ENCODE measurements at regions not wholly inside any gene's neighbourhood (a gene's known extent, or its start where the extent isn't known, plus 50 kb on each side); places are given as distances from the start of the nearest gene placed in this dataset.

DNA sequence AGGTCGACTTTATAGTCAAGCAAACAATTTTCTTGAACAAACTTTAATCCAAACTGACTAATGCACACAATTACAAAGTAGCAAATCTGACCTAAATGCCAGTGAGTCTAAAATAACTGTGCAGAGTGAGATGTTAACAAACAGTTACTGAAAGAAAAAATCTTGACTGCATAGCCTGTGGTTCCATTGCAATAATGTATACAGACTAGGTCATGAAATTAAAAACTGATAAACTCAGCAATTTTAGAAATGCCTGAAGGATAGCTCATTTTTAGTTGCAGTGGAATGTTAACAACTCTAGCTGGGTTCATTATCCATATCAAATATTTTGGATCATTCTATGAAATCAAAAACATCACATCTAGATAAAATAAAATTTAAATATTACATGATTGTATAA lies 73.4 kb upstream of the CDH12 start:
- no peak overlapping the region for H3K4me3 ChIP-seq (ENCODE audit: low read length)
- DNase-seq (ENCODE audit: low read depth) = no peak
- TF ChIP-seq, protein P1, sequence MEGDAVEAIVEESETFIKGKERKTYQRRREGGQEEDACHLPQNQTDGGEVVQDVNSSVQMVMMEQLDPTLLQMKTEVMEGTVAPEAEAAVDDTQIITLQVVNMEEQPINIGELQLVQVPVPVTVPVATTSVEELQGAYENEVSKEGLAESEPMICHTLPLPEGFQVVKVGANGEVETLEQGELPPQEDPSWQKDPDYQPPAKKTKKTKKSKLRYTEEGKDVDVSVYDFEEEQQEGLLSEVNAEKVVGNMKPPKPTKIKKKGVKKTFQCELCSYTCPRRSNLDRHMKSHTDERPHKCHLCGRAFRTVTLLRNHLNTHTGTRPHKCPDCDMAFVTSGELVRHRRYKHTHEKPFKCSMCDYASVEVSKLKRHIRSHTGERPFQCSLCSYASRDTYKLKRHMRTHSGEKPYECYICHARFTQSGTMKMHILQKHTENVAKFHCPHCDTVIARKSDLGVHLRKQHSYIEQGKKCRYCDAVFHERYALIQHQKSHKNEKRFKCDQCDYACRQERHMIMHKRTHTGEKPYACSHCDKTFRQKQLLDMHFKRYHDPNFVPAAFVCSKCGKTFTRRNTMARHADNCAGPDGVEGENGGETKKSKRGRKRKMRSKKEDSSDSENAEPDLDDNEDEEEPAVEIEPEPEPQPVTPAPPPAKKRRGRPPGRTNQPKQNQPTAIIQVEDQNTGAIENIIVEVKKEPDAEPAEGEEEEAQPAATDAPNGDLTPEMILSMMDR (conservative IDR thresholded peaks at IDR 0.05; ENCODE audit: low read length) = no peak

DNA sequence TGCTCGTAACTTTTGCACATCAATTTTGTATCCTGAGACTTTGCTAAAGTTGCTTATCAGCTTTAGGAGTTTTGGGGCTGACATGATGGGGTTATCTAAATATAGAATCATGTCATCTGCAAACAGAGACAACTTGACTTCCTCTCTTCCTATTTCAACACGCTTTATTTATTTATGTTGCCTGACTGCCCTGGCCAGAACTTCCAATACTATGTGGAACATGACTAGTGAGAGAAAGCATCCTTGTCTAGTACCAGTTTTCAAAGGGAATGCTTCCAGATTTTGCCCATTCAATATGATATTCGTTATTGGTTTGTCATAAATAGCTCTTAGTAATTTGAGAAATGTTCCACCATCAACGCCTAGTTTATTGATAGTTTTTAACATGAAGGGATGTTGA lies 65.4 kb upstream of the CDH12 start:
- no peak overlapping the region for H3K4me3 ChIP-seq (ENCODE audit: low read length)
- DNase-seq (ENCODE audit: low read depth) = no peak
- TF ChIP-seq, protein P1 (conservative IDR thresholded peaks at IDR 0.05; ENCODE audit: low read length) = no peak

DNA sequence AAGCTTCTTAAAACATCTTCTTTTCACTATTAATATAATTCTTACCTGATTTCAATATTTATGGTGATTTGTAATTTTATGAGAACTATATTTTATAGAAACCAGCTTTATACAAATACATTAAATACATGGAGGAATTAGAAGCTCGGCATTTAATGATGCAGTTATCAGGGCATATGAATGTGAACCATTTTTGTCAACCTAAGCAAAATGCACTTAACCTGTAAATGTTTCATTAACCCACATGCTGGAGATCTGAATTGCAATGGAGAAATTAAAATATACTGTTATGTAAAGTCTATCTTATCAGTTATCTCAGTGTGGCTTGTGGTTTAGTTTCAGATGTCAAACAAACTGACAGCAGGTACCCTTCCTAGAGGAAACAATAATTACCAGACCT lies 63.2 kb upstream of the CDH12 start:
- H3K4me3 ChIP-seq (ENCODE audit: low read length) = no peak overlapping the region
- no peak for DNase-seq (ENCODE audit: low read depth)
- TF ChIP-seq, protein P1 (conservative IDR thresholded peaks at IDR 0.05; ENCODE audit: low read length) = no peak

DNA sequence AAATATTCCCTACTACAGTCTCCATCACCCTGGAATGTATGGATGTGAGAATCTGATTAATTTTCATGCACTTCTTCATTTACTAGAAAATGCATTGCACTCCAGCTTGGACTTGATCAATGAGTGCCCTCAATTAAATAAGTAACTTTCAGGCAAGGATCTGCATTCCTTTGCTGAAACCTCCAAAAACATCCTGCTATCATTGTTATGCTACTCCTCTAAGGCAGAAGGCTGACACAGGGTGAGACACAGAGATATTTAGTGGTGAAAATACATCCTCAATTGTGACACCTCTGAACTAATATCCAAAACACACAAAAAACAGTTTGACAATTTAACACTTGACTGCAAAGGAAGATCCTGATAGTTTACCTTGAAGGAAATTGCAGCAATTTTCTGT lies 57.9 kb upstream of the CDH12 start:
- no peak for DNase-seq (ENCODE audit: low read depth)
- TF ChIP-seq, protein P1 (conservative IDR thresholded peaks at IDR 0.05; ENCODE audit: low read length) = no peak
- H3K4me3 ChIP-seq (ENCODE audit: low read length) = no peak overlapping the region

DNA sequence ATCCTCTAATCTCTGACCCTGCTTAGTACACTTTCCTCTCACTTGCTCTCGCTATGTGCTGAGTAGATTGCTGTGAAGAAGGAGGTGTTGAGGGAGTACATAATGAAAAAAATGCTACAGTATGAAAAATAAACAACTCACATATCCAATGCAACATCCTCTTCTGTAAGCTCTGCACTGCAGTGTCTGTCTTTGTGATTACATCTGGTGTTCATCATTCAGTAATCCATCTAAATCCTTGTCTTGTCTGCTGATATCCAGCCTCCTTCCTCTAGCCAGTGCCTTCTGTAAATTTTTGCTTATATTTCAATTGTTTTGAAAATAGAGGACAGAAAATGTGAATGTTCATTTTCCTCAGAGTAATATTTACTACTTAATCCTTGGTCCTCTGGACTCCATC lies 57.4 kb upstream of the CDH12 start:
- no peak for DNase-seq (ENCODE audit: low read depth)
- TF ChIP-seq, protein P1 (conservative IDR thresholded peaks at IDR 0.05; ENCODE audit: low read length) = no peak
- H3K4me3 ChIP-seq (ENCODE audit: low read length) = no peak overlapping the region

DNA sequence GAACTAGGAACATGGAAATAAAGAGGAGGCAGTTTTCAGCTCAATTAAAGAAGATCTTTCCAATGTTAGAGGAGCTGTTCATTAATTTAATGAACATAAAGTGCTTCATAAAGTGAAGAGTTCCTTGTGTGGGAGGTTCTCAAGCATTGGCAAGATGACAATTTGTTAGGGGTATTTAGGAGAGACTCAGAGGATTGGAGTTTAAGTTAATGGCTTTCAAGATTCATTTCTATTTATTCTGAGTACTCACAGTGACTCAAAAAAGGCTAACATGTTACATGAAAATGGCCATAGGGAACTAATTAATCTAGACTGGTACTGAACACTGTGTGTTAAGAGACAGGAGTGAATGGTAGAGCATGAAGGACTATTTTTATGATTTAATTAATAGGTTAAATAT lies 55.4 kb upstream of the CDH12 start:
- no peak overlapping the region for H3K4me3 ChIP-seq (ENCODE audit: low read length)
- TF ChIP-seq, protein P1 (conservative IDR thresholded peaks at IDR 0.05; ENCODE audit: low read length) = no peak
- no peak for DNase-seq (ENCODE audit: low read depth)

DNA sequence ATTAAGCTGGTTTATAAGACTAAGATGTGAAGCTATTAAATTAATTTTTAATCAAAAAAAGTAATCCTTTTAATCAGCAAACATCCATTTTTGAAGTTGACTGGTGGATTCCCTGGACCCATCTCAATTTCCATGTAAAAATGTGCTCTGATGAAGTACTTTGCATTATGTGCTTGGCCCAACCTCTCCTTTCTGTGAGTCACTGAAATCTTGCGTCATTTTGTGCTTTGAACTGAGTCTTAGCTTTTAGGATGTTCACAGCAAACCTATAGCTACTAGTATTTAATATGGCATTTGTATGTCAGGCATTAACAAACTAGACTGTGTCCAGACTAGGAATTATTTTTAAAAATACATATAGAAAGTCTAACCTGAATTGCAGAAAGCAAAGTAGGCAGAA lies 55.0 kb upstream of the CDH12 start:
- H3K4me3 ChIP-seq (ENCODE audit: low read length) = no peak overlapping the region
- DNase-seq (ENCODE audit: low read depth) = no peak
- TF ChIP-seq, protein P1 (conservative IDR thresholded peaks at IDR 0.05; ENCODE audit: low read length) = no peak

All from AG10803 (cell line).